ENCODE measurements at regions not wholly inside any gene's neighbourhood (a gene's known extent, or its start where the extent isn't known, plus 50 kb on each side); places are given as distances from the start of the nearest gene placed in this dataset.

GRCh38 chr6:165877192-165877591 is 214.2 kb upstream of the PDE10A start:
- H3K4me1 ChIP-seq (ENCODE audit: insufficient read depth, low read length), result no peaks in the 10 kb centered on the region
- no peaks in the 10 kb centered on the region for H3K9me3 ChIP-seq (ENCODE audit: control insufficient read depth, insufficient read depth, low read length)
- H3K9ac ChIP-seq (ENCODE audit: low read depth, low read length), result no peak overlapping the region
- H3K36me3 ChIP-seq (ENCODE audit: insufficient read depth, low read length), result no peaks in the 10 kb centered on the region

- Histone ChIP-seq H3K4me1 (ENCODE audit: insufficient read depth, low read length) (no peaks in the 10 kb centered on the region), H3K36me3 (ENCODE audit: insufficient read depth, low read length) (no peaks in the 10 kb centered on the region), H3K9me3 (ENCODE audit: control insufficient read depth, insufficient read depth, low read length) (no peaks in the 10 kb centered on the region), H3K9ac (ENCODE audit: low read depth, low read length) (no peak overlapping the region)
Observed at GRCh38 chr6:165876588-165876987, 213.5 kb upstream of the PDE10A start.

GRCh38 chr6:165875946-165876345 is 212.9 kb upstream of the PDE10A start:
- Histone ChIP-seq H3K36me3 (ENCODE audit: insufficient read depth, low read length) (no peaks in the 10 kb centered on the region), H3K4me1 (ENCODE audit: insufficient read depth, low read length) (no peaks in the 10 kb centered on the region), H3K9me3 (ENCODE audit: control insufficient read depth, insufficient read depth, low read length) (no peaks in the 10 kb centered on the region), H3K9ac (ENCODE audit: low read depth, low read length) (no peak overlapping the region)

- Histone ChIP-seq H3K9ac (ENCODE audit: low read depth, low read length) (no peak overlapping the region; the same call in 1 of the 2 replicates), H3K36me3 (ENCODE audit: insufficient read depth, low read length) (no peaks in the 10 kb centered on the region), H3K9me3 (ENCODE audit: control insufficient read depth, insufficient read depth, low read length) (no peaks in the 10 kb centered on the region), H3K4me1 (ENCODE audit: insufficient read depth, low read length) (no peaks in the 10 kb centered on the region)
Observed at GRCh38 chr6:165873976-165874375, 210.9 kb upstream of the PDE10A start.

- H3K4me1 ChIP-seq (ENCODE audit: insufficient read depth, low read length), result no peaks in the 10 kb centered on the region
Observed at GRCh38 chr6:165872811-165873210, 209.8 kb upstream of the PDE10A start.

GRCh38 chr6:165872311-165872710 is 209.3 kb upstream of the PDE10A start:
- Histone ChIP-seq H3K36me3 (ENCODE audit: insufficient read depth, low read length) (no peaks in the 10 kb centered on the region), H3K9me3 (ENCODE audit: control insufficient read depth, insufficient read depth, low read length) (no peaks in the 10 kb centered on the region), H3K4me1 (ENCODE audit: insufficient read depth, low read length) (no peaks in the 10 kb centered on the region), H3K9ac (ENCODE audit: low read depth, low read length) (no peak overlapping the region)

More at GRCh38 chr6:165872811-165873210, 209.8 kb upstream of the PDE10A start:
- no peak overlapping the region for H3K9ac ChIP-seq (ENCODE audit: low read depth, low read length)
- H3K9me3 ChIP-seq (ENCODE audit: control insufficient read depth, insufficient read depth, low read length), result no peaks in the 10 kb centered on the region
- no peaks in the 10 kb centered on the region for H3K36me3 ChIP-seq (ENCODE audit: insufficient read depth, low read length)

- no peaks in the 10 kb centered on the region for H3K4me1 ChIP-seq (ENCODE audit: insufficient read depth, low read length)
- no peak overlapping the region for H3K9ac ChIP-seq (ENCODE audit: low read depth, low read length)
- H3K9me3 ChIP-seq (ENCODE audit: control insufficient read depth, insufficient read depth, low read length), result no peaks in the 10 kb centered on the region
- no peaks in the 10 kb centered on the region for H3K36me3 ChIP-seq (ENCODE audit: insufficient read depth, low read length)
Observed at GRCh38 chr6:165871571-165871970, 208.5 kb upstream of the PDE10A start.

- Histone ChIP-seq H3K9ac (ENCODE audit: low read depth, low read length) (no peak overlapping the region), H3K36me3 (ENCODE audit: insufficient read depth, low read length) (no peaks in the 10 kb centered on the region), H3K4me1 (ENCODE audit: insufficient read depth, low read length) (no peaks in the 10 kb centered on the region), H3K9me3 (ENCODE audit: control insufficient read depth, insufficient read depth, low read length) (no peaks in the 10 kb centered on the region)
Observed at GRCh38 chr6:165869526-165869925, 206.5 kb upstream of the PDE10A start.

GRCh38 chr6:165864925-165865324 is 201.9 kb upstream of the PDE10A start:
- Histone ChIP-seq H3K9me3 (ENCODE audit: control insufficient read depth, insufficient read depth, low read length) (no peaks in the 10 kb centered on the region), H3K4me1 (ENCODE audit: insufficient read depth, low read length) (no peaks in the 10 kb centered on the region), H3K36me3 (ENCODE audit: insufficient read depth, low read length) (no peaks in the 10 kb centered on the region), H3K9ac (ENCODE audit: low read depth, low read length) (no peak overlapping the region)

- H3K36me3 ChIP-seq (ENCODE audit: insufficient read depth, low read length), result no peaks in the 10 kb centered on the region
- H3K4me1 ChIP-seq (ENCODE audit: insufficient read depth, low read length), result no peaks in the 10 kb centered on the region
- no peak overlapping the region for H3K9ac ChIP-seq (ENCODE audit: low read depth, low read length)
- no peaks in the 10 kb centered on the region for H3K9me3 ChIP-seq (ENCODE audit: control insufficient read depth, insufficient read depth, low read length)
Observed at GRCh38 chr6:165864218-165864617, 201.2 kb upstream of the PDE10A start.

GRCh38 chr6:165863801-165864200 is 200.8 kb upstream of the PDE10A start:
- Histone ChIP-seq H3K9me3 (ENCODE audit: control insufficient read depth, insufficient read depth, low read length) (no peaks in the 10 kb centered on the region), H3K9ac (ENCODE audit: low read depth, low read length) (no peak overlapping the region), H3K36me3 (ENCODE audit: insufficient read depth, low read length) (no peaks in the 10 kb centered on the region), H3K4me1 (ENCODE audit: insufficient read depth, low read length) (no peaks in the 10 kb centered on the region)

- Histone ChIP-seq H3K36me3 (ENCODE audit: insufficient read depth, low read length) (no peaks in the 10 kb centered on the region), H3K4me1 (ENCODE audit: insufficient read depth, low read length) (no peaks in the 10 kb centered on the region), H3K9me3 (ENCODE audit: control insufficient read depth, insufficient read depth, low read length) (no peaks in the 10 kb centered on the region), H3K9ac (ENCODE audit: low read depth, low read length) (no peak overlapping the region)
Observed at GRCh38 chr6:165862813-165863212, 199.8 kb upstream of the PDE10A start.

- H3K4me1 ChIP-seq (ENCODE audit: insufficient read depth, low read length), result no peaks in the 10 kb centered on the region
- no peaks in the 10 kb centered on the region for H3K36me3 ChIP-seq (ENCODE audit: insufficient read depth, low read length)
- no peak overlapping the region for H3K9ac ChIP-seq (ENCODE audit: low read depth, low read length)
- H3K9me3 ChIP-seq (ENCODE audit: control insufficient read depth, insufficient read depth, low read length), result no peaks in the 10 kb centered on the region
Observed at GRCh38 chr6:165861226-165861625, 198.2 kb upstream of the PDE10A start.

- H3K9me3 ChIP-seq (ENCODE audit: control insufficient read depth, insufficient read depth, low read length), result no peaks in the 10 kb centered on the region
- no peaks in the 10 kb centered on the region for H3K4me1 ChIP-seq (ENCODE audit: insufficient read depth, low read length)
- no peak overlapping the region for H3K9ac ChIP-seq (ENCODE audit: low read depth, low read length)
- no peaks in the 10 kb centered on the region for H3K36me3 ChIP-seq (ENCODE audit: insufficient read depth, low read length)
Observed at GRCh38 chr6:165858586-165858985, 195.5 kb upstream of the PDE10A start.

- no peak overlapping the region for H3K9ac ChIP-seq (ENCODE audit: low read depth, low read length)
Observed at GRCh38 chr6:165855856-165856255, 192.8 kb upstream of the PDE10A start.

More at GRCh38 chr6:165855856-165856255, 192.8 kb upstream of the PDE10A start:
- H3K9me3 ChIP-seq (ENCODE audit: control insufficient read depth, insufficient read depth, low read length), result no peaks in the 10 kb centered on the region
- no peaks in the 10 kb centered on the region for H3K36me3 ChIP-seq (ENCODE audit: insufficient read depth, low read length)
- H3K4me1 ChIP-seq (ENCODE audit: insufficient read depth, low read length), result no peaks in the 10 kb centered on the region
